ENCODE measurements at regions not wholly inside any gene's neighbourhood (a gene's known extent, or its start where the extent isn't known, plus 50 kb on each side); places are given as distances from the start of the nearest gene placed in this dataset.

GRCh38 chr11:134574425-134574824, 162.4 kb upstream of the B3GAT1 start:
- DNase-seq (ENCODE audit: low spot score): no peak

DNA sequence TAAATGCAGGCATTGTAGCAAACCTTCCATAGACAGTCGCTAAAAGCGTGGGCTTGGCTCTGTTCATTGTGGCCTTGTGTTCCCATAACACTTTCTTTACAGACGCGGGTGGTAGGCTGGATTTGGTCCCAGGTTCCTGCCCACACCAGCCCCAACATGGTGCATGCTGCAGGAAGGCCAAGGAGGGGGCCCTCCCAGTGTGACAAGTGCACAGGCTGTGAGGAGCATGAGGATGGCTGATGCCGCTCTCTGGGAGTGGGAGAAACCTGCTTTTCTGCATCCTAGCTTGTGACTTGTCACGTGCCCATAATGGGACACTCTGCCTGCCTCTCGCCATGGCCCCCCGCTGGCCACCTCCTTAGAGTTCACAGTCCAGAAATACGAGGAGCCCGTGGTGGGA, 161.8 kb upstream of the B3GAT1 start:
- no peak for DNase-seq (ENCODE audit: low spot score)

- DNase-seq (ENCODE audit: low spot score): no peak
Observed at GRCh38 chr11:134572741-134573675, 161.0 kb upstream of the B3GAT1 start.

DNA sequence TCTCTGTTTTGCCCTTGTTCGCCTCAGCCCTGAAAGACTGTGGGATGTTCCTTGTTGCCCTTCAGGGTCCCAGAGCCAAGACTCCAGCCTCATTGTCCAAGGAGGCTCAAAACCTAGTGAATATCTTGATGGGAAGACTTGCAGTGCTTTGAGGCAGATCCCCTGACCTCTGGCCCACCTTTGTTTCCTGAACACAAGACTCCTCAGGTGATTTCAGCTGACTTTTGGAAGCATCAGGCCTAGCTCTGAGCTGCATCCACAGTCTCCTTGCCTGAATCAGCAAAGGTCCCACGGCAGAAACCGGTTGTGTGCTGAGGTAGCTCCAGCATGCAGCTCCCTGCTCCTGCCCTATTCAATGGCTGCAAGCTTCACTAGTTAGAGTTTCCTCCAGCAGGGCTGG, 159.3 kb upstream of the B3GAT1 start:
- no peak for DNase-seq (ENCODE audit: low spot score)

DNA sequence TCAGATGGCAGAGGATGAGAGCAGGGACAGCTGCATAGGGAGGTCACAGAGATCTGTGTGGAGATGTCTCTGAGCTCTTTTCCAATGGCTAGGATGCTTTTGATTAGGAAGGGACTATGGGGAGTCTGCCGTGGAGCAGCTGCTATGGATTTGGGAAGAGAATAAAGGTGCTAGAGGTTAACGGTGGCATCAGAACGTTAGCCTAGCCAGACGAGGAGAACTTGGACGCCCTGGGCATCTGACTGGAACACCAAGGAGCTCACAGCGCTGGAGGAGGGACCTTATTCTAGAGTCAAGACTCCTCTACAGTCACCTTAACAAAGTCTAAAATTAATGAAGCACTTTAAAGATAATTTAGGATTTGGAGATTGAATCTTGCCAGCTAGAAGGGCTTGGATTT, 157.2 kb upstream of the B3GAT1 start:
- DNase-seq (ENCODE audit: low spot score): no peak

DNA sequence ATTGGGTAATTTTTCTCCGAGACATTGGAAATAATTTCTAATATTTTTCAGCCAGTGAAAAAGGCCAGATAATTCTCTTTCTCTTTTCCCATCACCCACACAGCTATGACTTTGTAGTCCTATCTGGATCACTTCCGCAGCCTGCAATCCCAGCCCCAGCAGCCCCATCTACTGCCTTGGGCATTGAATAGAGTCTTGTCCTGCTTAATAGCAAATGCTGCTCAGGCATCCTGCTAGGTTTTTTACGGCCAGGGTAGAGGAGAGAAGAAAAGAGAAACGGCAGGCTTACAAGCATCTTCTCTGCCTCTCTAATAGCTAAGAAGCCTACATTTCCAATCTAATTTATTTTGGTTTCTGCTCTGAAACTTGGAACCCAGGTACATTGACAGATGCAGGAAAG, 154.3 kb upstream of the B3GAT1 start:
- DNase-seq (ENCODE audit: low spot score): no peak

- DNase-seq (ENCODE audit: low spot score): no peak
Observed at GRCh38 chr11:134565343-134565891, 153.4 kb upstream of the B3GAT1 start.

DNA sequence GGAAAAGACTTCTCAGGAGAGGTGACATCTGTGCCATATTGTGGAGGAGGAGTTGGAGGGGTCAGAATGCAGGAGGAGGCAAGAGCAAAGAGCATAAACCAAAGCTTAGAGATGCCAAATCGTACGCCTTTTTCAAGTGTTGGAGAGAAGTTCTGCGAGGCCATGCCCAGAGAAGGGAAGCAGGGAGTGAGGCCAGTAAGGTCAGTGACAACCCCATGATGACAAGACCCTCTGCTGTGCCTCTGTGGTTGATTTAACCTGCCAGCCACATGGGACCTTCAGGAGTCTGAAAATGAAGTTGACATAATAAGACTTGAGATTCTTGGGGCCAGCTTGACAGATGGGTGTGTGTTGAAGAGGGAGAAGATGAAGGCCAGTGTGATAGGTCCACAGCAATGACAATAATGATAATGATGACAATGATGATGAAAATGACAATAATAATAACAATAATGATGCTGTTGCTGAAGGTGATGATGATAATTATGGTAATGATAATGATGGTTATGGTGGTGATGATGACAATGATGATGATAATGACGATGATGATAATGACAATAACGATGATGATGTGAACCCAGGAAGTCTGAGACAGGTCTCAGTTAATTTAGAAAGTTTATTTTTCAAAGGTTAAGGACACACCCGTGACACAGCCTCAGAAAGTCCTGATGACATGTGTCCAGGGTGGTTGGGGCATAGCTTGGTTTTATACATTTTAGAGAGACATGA, 152.6 kb upstream of the B3GAT1 start:
- DNase-seq (ENCODE audit: low spot score): no peak

DNA sequence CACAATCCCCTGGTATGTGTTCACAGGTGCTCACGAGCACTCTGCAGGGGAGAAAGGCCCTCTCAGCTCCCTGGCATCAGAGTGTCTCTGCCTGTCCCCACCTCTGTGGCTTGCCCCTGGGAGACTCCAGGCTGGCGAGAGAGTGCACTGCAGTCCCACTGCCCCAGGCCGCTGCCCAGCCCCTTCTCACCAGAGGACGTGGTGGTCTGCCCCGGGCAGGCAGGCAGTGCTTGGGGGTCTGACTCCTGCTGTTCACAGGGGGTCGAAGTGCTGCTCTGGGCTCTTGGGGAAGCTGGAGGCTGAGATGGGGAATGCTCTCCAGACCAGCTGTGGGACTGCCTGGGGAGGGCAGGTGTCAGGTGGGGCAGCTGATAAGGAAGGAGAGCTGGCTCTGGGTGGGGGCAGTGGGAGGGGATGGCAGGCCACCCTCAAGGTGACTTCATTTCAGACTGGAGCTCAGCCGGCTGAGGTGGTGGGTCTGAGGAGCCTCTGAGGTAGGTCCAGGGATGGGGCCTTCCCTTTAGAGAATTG, 151.0 kb upstream of the B3GAT1 start:
- no peak for DNase-seq (ENCODE audit: low spot score)

GRCh38 chr11:134562196-134562595, 150.2 kb upstream of the B3GAT1 start:
- no peak for DNase-seq (ENCODE audit: low spot score)

GRCh38 chr11:134561331-134561720, 149.3 kb upstream of the B3GAT1 start:
- DNase-seq (ENCODE audit: low spot score): no peak

DNA sequence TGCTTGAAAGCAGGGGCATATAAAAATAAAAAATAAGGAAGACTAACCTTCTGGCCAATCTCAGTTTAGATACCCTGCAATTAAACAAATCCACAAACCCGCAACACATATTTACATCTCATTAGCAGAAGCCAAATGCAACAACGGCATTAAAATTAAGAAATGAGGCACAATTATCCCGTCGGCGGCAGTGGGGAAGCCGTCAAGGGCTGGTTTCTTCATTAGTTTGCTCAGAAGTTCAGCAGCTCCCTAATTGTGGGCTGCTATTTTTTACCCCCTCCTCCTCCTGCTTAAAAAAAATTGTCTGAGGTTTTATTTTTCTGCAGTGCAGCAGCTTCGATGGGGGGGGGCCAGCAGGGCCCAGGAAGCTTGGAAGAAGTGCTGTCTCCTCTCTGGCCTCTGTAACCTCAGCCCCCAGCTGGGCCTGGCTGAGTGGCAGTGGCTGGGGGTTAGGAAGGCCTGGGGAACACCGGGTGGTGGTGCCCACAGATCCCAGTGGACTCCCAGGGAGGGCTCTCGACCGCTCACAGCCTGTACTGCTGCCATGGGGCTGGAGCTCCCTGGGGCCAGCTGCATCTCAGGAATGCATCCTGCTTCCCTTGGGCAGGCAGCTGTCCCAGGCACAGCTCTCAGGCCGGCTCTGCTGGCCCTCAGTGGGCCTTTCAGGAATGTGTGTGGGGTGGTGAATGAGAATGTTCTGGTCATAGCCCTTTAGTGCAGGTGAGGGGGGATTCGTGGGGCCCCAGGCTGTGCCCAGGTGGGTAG, 148.7 kb upstream of the B3GAT1 start:
- DNase-seq (ENCODE audit: low spot score): no peak

GRCh38 chr11:134560066-134560465, 148.0 kb upstream of the B3GAT1 start:
- DNase-seq (ENCODE audit: low spot score): no peak

GRCh38 chr11:134559602-134559962, 147.5 kb upstream of the B3GAT1 start:
- DNase-seq (ENCODE audit: low spot score): no peak

GRCh38 chr11:134558916-134559601, 147.0 kb upstream of the B3GAT1 start:
- DNase-seq (ENCODE audit: low spot score): no peak

- DNase-seq (ENCODE audit: low spot score): no peak
Observed at GRCh38 chr11:134558258-134558835, 146.3 kb upstream of the B3GAT1 start.

DNA sequence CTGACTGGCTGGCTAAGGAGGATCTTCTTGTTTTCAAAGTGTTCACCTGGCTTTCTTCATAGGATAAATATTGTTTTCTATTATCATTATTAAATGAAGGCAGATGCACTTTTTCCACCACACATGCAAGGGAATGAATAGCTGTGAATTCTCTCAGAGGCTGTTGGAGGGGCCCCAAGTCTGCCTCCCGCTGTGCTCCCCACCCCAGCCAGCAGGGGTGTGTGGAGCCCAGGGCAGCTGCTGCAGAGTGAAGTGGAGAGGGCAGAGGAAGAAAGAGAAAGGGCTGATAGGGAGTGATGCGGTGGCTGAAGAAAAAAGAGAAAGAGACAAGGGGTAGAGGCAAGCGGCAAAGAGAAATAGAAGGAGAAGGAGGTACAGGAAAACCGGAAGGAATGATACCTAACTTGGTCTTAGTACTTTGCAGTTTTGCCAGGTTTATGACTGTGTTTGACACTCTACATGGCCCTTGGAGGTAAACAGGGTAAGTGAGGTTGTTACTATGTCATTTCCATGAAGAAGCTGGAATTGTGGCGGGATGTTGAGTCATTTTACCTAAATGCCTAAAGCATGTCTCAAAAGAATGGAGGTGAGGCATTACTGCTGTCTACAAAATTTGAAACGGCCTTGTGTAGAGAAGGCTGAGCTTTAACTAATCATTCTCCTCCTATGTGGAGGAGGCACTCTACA, 145.7 kb upstream of the B3GAT1 start:
- no peak for DNase-seq (ENCODE audit: low spot score)

- DNase-seq (ENCODE audit: low spot score): no peak
Observed at GRCh38 chr11:134556186-134556585, 144.1 kb upstream of the B3GAT1 start.

DNA sequence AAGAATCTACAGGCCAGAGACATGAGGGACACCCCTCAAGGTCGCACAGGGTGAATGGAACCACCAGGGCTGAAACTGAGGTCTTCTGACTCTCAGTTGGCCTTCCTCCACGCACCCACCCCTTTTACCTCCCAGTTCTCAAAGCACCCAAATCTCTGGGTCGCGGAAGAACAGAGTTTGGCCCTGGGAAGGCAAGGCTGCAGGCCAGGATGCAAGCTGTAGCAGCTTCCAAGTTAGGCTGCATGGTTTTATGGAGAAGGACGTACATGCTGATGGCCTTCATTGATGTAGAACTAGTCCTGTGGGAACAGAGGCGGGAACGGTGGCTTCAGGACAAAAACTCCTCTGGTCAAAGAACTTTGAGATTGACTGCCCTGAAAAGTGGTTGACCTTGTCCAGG, 143.5 kb upstream of the B3GAT1 start:
- no peak for DNase-seq (ENCODE audit: low spot score)

DNA sequence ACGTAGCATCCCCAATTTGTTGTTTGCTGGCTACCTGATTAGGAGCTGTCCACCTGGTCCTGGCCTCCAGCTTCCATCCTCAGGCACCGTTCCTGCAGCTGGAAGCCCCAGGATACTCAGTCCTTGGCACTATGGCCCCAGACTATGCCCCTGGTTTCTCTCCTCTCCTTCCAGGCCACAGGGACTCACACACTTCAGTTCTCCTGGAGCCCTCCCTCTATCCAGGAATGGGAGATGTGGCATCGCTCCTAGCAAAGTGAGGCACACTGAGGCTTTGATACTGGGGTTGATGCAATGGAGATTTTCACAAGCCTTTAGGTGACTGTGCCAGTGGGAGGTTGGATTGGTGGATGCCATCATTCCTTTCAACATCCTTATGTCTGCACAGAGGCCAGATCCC, 142.8 kb upstream of the B3GAT1 start:
- no peak for DNase-seq (ENCODE audit: low spot score)

GRCh38 chr11:134554106-134554505, 142.1 kb upstream of the B3GAT1 start:
- no peak for DNase-seq (ENCODE audit: low spot score)
